ENCODE measurements at regions not wholly inside any gene's neighbourhood (a gene's known extent, or its start where the extent isn't known, plus 50 kb on each side); places are given as distances from the start of the nearest gene placed in this dataset.

DNA sequence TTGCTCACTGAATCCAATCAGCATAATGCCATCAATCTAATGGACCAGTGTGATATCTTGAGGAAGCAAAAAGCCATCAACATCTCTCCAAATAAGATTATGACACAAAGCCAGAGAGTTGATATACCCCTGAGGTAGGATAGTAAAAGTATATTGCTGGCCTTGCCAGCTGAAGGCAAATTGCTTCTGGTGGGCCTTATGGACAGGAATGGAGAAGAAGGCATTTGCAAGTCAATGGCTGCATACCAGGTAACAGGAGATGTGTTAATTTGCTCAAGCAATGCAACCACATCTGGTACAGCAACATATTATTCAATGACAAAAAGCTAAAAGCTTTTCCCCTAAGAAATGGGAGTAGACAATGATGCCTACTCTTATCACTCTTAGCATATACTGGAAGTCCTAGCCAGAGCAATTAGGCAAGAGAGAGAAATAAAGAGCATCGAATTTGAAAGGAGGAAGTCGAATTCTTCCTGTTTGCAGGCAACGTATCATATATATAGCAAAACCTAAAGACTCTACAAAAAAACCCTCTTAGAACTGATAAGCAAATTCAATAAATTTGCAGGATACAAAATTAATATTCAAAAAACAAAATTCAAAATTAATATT, 216.1 kb upstream of the RASA1 start:
- ATAC-seq (no peak), DNase-seq (ENCODE audit: low read depth in 1 of 2, low spot score in 1 of 2) (no peak), FAIRE-seq (no peak)
- TF ChIP-seq CBX8 (IDR thresholded peaks at IDR 0.05) (no peak), RFX5 (IDR thresholded peaks at IDR 0.05) (no peak), HDAC2 (IDR thresholded peaks at IDR 0.05) (no peak), ZFP36 (IDR thresholded peaks at IDR 0.05; ENCODE audit: borderline replicate concordance, partially characterized antibody) (no peak), FOSL2 (IDR thresholded peaks at IDR 0.05) (no peak), FOSL2 (CRISPR knock-in tag; IDR thresholded peaks at IDR 0.05) (no peak), ZNF302 (CRISPR knock-in tag; IDR thresholded peaks at IDR 0.05) (no peak), TP53 (CRISPR knock-in tag; IDR thresholded peaks at IDR 0.05) (no peak), HOXB5 (CRISPR knock-in tag; IDR thresholded peaks at IDR 0.05) (no peak), NR3C1 (IDR thresholded peaks at IDR 0.05) (no peak)
- TF ChIP-seq, protein P1, sequence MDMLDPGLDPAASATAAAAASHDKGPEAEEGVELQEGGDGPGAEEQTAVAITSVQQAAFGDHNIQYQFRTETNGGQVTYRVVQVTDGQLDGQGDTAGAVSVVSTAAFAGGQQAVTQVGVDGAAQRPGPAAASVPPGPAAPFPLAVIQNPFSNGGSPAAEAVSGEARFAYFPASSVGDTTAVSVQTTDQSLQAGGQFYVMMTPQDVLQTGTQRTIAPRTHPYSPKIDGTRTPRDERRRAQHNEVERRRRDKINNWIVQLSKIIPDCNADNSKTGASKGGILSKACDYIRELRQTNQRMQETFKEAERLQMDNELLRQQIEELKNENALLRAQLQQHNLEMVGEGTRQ (IDR thresholded peaks at IDR 0.05): no peak
- TF ChIP-seq, protein P2, sequence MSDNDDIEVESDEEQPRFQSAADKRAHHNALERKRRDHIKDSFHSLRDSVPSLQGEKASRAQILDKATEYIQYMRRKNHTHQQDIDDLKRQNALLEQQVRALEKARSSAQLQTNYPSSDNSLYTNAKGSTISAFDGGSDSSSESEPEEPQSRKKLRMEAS (IDR thresholded peaks at IDR 0.05): no peak
- Histone ChIP-seq H3K4me1 (no peaks in the 10 kb centered on the region), H3K4me3 (no peak overlapping the region), H3K9me3 (no peaks in the 10 kb centered on the region), H3K27ac (no peak overlapping the region), H3K4me2 (no peak overlapping the region)
- ChIA-PET POLR2A (no interaction called here), CTCF (no interaction called here)
- WGBS (ENCODE audit: missing lambda C conversion rate): 30% methylated on average over 3 of the region's 3 CpGs

DNA sequence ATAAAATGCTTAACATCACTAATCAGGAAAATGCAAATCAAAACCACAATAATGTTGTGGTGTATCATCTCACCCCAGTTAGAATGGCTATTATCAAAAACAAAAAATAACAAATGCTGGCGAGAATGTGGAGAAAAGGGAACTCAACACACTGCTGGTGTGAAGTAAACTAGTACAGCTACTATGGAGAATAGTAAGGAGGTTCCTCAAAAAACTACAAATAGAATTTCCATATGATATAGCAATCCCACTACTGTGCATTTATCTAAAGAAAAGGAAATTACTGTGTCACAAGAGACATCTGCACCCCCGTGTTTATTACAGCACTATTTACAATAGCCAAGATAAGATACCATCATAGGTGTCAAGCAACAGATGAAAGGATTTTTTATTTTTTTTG, 214.5 kb upstream of the RASA1 start:
- ATAC-seq (no peak), DNase-seq (ENCODE audit: low read depth in 1 of 2, low spot score in 1 of 2) (no peak), FAIRE-seq (no peak)
- ChIA-PET POLR2A (no interaction called here), CTCF (no interaction called here)
- 36% methylated on average over 2 of the region's 2 CpGs for WGBS (ENCODE audit: missing lambda C conversion rate)
- H3K4me3 ChIP-seq: no peak overlapping the region
- TF ChIP-seq CBX8 (IDR thresholded peaks at IDR 0.05) (no peak), ZC3H11A (IDR thresholded peaks at IDR 0.05) (no peak)
- H3K9me3 ChIP-seq: no peaks in the 10 kb centered on the region
- no peak overlapping the region for H3K27ac ChIP-seq
- no peak overlapping the region for H3K4me2 ChIP-seq
- no peaks in the 10 kb centered on the region for H3K4me1 ChIP-seq

DNA sequence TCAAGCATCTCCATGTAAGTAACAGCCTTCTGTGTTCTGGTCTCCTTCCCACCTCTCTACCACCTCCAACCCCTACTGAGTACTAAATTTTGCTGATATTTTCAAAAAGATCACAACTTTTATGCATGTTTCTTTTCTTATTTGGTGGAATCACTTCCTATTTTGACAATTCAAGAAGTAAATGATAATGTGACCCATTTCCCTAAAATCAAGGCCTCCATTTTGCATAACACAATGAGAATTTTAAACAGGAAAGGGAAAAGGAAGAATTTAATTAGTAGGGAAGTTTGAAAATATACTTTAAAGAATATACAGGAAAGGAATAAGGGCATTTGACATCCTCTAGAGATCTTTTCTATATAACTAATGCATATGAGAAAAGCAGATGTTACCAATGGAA, 212.9 kb upstream of the RASA1 start:
- POLR2A ChIA-PET: no interaction called here
- ATAC-seq: no peak
- CTCF ChIA-PET: no interaction called here
- Histone ChIP-seq H3K4me3 (no peak overlapping the region), H3K27ac (no peak overlapping the region), H3K4me1 (no peaks in the 10 kb centered on the region), H3K9me3 (no peaks in the 10 kb centered on the region), H3K4me2 (no peak overlapping the region)
- no peak for FAIRE-seq
- TF ChIP-seq ZC3H11A (IDR thresholded peaks at IDR 0.05): no peak
- TF ChIP-seq, protein P3, sequence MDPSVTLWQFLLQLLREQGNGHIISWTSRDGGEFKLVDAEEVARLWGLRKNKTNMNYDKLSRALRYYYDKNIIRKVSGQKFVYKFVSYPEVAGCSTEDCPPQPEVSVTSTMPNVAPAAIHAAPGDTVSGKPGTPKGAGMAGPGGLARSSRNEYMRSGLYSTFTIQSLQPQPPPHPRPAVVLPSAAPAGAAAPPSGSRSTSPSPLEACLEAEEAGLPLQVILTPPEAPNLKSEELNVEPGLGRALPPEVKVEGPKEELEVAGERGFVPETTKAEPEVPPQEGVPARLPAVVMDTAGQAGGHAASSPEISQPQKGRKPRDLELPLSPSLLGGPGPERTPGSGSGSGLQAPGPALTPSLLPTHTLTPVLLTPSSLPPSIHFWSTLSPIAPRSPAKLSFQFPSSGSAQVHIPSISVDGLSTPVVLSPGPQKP (IDR thresholded peaks at IDR 0.05; ENCODE audit: low read depth, low read length): no peak
- no peak for TF ChIP-seq RAD21 (conservative IDR thresholded peaks at IDR 0.05 in 1 of 2, IDR thresholded peaks at IDR 0.05 in 1 of 2)
- DNase-seq (ENCODE audit: low read depth in 1 of 2, low spot score in 1 of 2): no peak

DNA sequence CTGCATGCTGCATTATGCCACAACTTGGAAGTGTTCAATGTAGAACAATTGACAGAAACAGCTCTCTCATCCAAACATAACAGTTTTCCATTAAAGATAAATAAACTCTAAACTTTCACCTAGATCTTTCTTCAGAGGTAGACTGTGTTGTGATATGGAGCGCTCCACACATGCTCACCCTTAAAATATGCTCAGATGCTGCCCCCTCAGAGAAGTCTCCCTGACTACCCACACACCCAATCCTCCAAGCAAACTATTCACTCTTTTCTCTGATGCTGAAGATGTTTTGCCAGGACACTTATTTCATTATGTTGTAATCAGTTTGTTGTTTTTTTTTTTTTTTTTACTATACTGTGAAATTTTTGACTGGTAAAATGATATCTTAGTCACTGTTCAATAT, 206.6 kb upstream of the RASA1 start:
- DNase-seq (ENCODE audit: low read depth in 1 of 2, low spot score in 1 of 2) (no peak), ATAC-seq (no peak), FAIRE-seq (no peak)
- TF ChIP-seq MAZ (IDR thresholded peaks at IDR 0.05; ENCODE audit: borderline replicate concordance, low read depth, low read length): no peak
- no peak for TF ChIP-seq RNF2 (IDR thresholded peaks at IDR 0.05; ENCODE audit: borderline replicate concordance, low read depth)
- H3K4me2 ChIP-seq: no peak overlapping the region
- WGBS (ENCODE audit: missing lambda C conversion rate): 59% methylated on average over 1 of the region's 1 CpG
- no peak overlapping the region for H3K27ac ChIP-seq
- ChIA-PET POLR2A (no interaction called here), CTCF (interaction anchor here (2.1 kb wide), 1 partner anchor 10 kb away, joined by 5 read pairs; no protein-coding TSS in a partner anchor)
- H3K9me3 ChIP-seq: no peaks in the 10 kb centered on the region
- no peaks in the 10 kb centered on the region for H3K4me1 ChIP-seq
- no peak overlapping the region for H3K4me3 ChIP-seq
